ENCODE measurements at regions not wholly inside any gene's neighbourhood (a gene's known extent, or its start where the extent isn't known, plus 50 kb on each side); places are given as distances from the start of the nearest gene placed in this dataset.
"Not testable (repeated sequence)": the region's sequence is repeated elsewhere in the genome, so short reads cannot be mapped to it uniquely, and the experiment has no call there.

- no peak for DNase-seq
Measured at GRCh38 chr2:215740071-215740470, 273.3 kb downstream of the MREG start.

GRCh38 chr2:215738351-215738750, 275.0 kb downstream of the MREG start:
- no peak for DNase-seq

- no peak for DNase-seq
Measured at GRCh38 chr2:215737477-215737876, 275.9 kb downstream of the MREG start.

- DNase-seq: no peak
Measured at GRCh38 chr2:215736653-215737290, 276.6 kb downstream of the MREG start.

- DNase-seq: no peak
Measured at GRCh38 chr2:215731108-215731658, 282.2 kb downstream of the MREG start.

GRCh38 chr2:215729985-215730620, 283.2 kb downstream of the MREG start:
- DNase-seq: no peak

- no peak for DNase-seq
Measured at GRCh38 chr2:215728504-215729065, 284.8 kb downstream of the MREG start.

GRCh38 chr2:215727507-215728503, 285.5 kb downstream of the MREG start:
- no peak for DNase-seq

- DNase-seq: no peak
Measured at GRCh38 chr2:215726070-215726469, 287.3 kb downstream of the MREG start.

- no peak for DNase-seq
Measured at GRCh38 chr2:215724146-215724545, 288.3 kb upstream of the FN1 start.

GRCh38 chr2:215723631-215724011, 287.8 kb upstream of the FN1 start:
- DNase-seq: no peak

GRCh38 chr2:215722986-215723630, 287.2 kb upstream of the FN1 start:
- DNase-seq: no peak

GRCh38 chr2:215722125-215722524, 286.3 kb upstream of the FN1 start:
- DNase-seq: no peak

GRCh38 chr2:215721515-215721914, 285.6 kb upstream of the FN1 start:
- not testable (repeated sequence) for DNase-seq

- no peak for DNase-seq
Measured at GRCh38 chr2:215718890-215719289, 283.0 kb upstream of the FN1 start.

- DNase-seq: no peak
Measured at GRCh38 chr2:215718436-215718835, 282.6 kb upstream of the FN1 start.

- no peak for DNase-seq
Measured at GRCh38 chr2:215717501-215718381, 281.9 kb upstream of the FN1 start.

GRCh38 chr2:215716956-215717355, 281.1 kb upstream of the FN1 start:
- DNase-seq: no peak

- no peak for DNase-seq
Measured at GRCh38 chr2:215712871-215713790, 277.3 kb upstream of the FN1 start.

- DNase-seq: no peak
Measured at GRCh38 chr2:215712219-215712868, 276.5 kb upstream of the FN1 start.

Measured in T-helper 2 cell (primary cell).